ENCODE measurements at regions not wholly inside any gene's neighbourhood (a gene's known extent, or its start where the extent isn't known, plus 50 kb on each side); places are given as distances from the start of the nearest gene placed in this dataset.

GRCh38 chr9:2317591-2317990 is 302.4 kb downstream of the SMARCA2 start:
- DNase-seq = no peak

DNA sequence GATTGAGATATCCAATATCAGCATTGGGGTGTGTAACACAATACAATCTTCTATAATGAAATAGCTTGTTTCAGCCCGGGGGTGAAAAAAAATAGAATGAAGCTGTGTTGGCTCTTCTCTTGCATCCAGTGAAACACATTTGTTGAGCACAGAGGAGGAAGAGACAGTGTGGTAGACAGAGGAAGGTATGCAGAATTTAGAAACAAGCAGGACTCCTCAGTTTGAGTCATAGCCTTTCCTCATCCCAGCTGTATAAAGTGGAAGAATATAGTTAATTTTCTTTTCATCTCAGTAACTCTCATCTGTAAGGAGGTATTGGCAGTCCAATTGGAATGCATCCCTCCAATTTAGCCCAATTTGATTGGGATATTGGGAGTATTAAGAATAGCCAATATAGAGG is 302.2 kb upstream of the VLDLR start:
- no peak for DNase-seq

GRCh38 chr9:2320114-2320513 is 301.5 kb upstream of the VLDLR start:
- no peak for DNase-seq

- no peak for DNase-seq
These were observed 301.0 kb upstream of the VLDLR start for GRCh38 chr9:2320632-2321031.

DNA sequence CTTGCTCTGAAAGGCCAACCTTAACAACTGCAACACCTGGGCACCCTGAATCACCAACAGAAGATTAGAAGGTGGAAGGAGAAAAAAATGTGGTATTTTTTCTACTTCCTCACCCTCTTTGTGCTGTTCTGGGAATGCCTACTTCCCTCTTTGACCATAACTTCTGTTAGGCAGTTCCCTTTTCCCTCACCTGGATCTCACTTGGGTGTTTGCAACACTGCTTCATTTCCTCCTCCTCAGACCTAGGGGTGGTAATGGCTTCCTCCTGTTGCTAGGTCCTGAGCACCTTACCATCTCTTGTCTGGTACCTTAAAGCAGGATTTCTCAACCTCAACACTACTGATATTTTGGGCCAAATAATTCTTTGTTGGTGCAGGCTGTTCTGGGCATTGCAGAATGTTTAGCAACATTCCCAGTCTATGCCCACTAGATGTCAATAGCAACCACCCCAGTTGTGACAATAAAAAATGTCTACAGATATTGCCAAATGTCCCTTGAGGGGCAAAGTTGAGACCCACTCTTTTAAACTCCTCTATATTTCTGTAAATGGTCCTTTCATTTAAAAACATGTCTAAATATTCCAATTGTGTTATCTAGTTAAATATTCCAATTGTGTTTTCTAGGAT is 300.0 kb upstream of the VLDLR start:
- no peak for DNase-seq

GRCh38 chr9:2324742-2325141 is 296.8 kb upstream of the VLDLR start:
- DNase-seq = no peak

- no peak for DNase-seq
These were observed 288.9 kb upstream of the VLDLR start for GRCh38 chr9:2332663-2333062.

GRCh38 chr9:2335260-2335659 is 286.3 kb upstream of the VLDLR start:
- DNase-seq = no peak

DNA sequence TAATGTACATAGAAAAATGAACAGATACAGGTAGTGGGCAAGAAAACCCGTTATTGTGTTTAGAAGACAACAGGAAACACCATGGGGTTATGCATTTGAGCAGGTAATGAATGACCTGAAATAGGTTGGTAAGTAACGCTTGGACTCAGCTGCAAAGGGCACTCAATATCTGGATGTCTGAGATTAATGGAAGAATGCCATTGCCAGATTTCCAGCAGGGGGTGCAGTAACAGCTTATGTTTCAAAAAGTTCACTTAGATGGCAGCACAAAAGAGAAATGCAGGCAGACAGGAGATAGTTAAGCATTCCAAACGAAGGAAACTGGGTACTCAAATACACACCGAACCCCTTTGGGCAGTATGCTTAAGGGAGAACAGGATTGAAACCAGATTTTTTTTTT is 285.5 kb upstream of the VLDLR start:
- DNase-seq = no peak

DNA sequence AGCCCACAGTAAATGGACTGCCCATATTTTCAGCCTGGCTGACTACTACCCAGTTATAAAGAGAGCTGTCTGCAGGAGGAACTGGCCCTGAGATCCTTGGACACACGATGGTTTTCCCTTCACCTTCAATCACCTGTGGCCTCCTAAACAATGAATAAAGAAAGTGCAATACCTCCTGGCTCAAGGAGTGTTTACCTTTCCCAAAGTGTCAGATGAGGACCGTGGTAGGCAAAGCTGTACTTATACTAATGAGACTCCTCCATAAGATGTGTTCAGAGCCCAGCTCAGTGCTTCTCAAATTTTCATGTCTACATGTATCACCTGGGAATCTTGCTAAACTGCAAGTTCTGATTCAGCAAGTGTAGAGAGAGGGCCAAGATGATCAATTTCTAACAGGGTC is 284.5 kb upstream of the VLDLR start:
- DNase-seq = no peak

GRCh38 chr9:2337627-2338026 is 284.0 kb upstream of the VLDLR start:
- DNase-seq = no peak

DNA sequence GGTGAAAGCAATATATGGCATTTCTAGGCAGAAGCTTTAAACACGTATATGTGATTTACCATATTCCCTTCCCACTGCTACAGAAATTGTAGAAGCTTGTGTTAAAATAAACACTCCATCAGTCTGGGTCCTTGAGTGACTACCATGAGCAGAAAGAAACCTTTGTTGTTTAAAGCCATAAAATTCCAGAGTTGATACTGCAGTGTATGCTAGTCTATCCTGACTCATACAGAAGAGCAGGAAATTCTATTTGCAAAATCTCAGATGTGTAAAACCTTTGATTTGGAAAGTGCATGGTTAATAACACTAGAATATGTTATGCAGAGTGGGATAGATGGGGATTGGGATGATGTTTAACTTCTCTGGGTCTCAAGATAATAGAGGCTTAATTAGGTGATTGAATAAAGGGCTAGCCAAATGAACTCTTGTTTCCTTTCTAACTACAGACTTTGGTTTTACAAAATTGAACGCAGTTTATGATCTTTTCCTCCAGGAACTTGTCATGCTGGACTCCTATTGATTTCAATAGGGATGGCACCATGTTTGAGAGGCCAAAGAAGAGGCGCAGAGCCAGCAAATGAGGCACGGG is 282.7 kb upstream of the VLDLR start:
- no peak for DNase-seq

DNA sequence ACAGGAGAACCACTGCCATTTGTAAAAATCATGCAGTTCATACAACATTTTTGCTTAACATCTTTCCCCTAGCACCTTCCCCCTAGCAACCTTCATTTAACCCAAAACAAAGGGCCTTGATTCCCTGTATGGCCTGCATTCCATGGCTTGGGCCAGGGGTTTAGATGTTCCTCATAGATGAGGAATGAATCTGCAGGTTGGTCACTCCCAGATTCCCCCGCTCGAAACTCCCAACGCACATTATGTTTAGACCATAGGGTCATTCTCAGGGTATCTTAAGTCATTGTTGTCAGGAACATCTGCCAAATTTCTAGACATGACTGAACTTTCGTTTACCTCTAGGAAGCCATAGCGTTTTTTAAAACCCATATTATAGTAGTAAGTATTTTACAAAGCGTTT is 282.2 kb upstream of the VLDLR start:
- no peak for DNase-seq

- DNase-seq = no peak
These were observed 281.4 kb upstream of the VLDLR start for GRCh38 chr9:2340046-2340760.

DNA sequence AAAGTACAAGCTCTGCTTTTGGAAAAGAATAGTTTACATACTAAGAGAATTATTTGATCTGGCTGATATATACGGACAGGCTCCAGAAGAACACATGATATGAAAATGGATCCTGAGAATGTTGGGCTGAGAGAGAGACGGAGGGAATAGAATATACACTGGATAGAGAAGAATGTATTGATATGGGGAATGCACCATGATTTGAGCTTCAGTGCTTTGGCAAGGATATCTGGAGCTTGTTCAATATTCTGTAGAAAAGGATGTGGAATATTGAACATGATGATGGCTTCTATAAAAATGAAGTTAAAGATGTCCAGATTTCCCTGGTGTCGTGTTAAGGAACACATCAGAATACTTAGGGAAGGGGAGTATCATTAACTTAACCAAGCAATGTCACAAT is 280.5 kb upstream of the VLDLR start:
- DNase-seq = no peak

DNA sequence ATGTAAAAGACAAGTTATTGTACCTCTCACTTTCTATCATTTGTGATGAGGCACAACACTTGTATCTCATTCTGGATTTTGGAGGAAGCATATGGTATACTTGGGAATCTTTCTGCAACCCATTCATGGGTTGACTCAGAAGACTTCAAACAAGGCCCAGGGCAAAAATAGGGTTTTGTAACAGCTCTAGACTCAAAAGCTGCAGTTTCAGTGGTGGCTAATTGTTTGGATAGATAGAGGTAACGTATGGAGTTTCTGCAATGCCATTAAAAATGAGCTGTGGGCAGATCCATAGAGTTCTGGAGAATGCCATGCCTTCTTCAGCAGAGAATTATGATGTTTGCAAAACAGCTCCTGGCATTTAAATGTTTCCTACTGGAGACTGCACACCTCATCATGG is 279.6 kb upstream of the VLDLR start:
- DNase-seq = no peak

GRCh38 chr9:2343756-2344155 is 277.8 kb upstream of the VLDLR start:
- DNase-seq = no peak

DNA sequence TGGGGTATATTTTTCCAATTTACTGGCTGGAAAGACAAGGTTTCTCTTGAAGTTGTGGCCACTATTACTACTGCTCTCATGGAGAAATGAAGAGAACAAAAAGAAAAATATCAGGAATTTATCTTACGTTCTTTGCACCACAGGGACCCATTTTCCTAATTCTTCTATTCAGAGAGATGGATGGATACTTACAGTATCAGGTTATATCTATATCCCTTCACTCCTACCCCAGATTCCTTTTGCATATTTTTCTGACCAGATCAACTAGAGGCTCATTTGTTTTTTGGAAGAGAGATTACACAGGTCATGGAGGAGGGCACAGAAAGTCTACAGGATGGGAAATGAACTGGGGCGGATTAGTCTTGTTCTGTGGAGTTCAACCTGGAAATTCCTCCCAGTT is 277.2 kb upstream of the VLDLR start:
- DNase-seq = no peak

DNA sequence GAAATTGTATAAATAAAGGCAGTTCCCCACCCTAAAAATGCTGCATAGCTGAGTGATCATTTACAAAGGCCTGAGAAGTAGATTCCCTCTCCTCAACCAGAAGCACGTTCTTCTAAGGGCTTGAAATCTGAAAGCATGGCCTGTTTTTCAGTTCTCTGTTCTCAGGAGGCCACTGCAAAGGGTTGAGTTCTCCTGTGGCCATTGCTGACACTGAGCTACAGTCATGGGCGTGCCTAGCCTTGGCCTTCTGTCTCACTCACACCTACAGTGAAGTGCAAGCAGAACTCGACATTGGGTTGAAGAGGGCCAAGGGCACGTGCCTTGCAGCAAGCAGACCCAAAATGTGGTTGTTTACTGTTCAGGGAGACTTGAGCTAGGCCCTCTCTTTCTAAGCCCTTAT is 276.6 kb upstream of the VLDLR start:
- no peak for DNase-seq

- no peak for DNase-seq
These were observed 275.2 kb upstream of the VLDLR start for GRCh38 chr9:2346277-2346913.

GRCh38 chr9:2351324-2351723 is 270.3 kb upstream of the VLDLR start:
- no peak for DNase-seq

DNA sequence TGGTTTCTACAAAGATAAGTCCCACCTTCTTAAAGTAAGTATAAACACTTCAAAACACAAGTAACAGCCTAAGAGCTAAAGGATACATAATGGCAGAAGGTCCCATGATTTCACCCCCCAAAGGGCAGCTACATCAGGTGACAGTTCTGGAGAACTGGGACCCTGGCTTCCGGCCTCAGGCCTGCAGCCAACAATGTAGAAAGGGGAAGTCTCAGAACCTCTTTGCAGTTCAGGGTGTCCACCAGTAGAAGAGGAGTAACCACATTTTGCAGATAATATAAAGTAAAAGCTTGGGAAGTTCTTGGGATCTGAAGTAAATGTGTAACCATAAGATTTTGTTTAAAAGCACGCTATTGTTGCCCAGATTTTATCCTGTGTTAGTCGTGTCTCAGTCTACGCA is 267.4 kb upstream of the VLDLR start:
- no peak for DNase-seq

DNA sequence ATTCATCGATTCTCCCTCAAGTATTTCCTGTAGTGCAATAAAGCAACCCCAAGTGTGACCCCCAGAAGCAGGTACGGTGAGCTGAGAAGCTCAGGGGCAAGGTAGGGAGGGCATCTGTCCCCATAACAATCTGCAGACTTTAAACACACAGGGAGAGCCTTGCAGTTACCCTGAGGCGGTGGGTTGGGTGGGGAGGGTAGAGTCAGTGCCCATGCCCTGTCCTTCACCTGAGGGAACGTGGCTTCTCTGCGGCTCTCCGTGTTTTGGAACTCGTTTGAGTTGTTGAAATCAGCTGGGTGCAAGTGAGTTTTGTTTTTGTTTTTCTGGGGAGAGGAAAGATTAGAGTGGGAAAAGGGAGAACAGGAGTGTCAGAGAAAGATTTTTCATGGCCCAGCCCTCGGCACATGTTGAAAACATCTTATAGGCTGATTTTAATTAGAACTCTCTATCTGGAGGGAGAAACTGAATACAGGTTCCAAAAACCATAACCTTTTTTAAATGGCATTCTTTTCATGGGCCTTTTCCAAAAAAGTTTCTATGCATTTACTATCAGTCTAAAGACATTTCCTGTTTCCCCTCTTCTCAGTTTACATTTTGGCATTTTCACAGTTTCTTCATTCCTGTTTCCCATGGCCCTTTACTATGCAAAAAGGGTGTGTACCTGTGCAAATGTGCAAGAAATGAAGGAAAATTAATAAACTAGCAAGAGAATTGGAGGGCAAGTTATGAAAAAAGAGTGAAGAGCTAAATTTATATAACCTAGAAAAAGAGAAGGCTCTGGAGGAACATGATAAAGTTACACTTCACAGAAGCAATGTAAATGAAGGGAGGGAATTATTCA is 266.5 kb upstream of the VLDLR start:
- no peak for DNase-seq

DNA sequence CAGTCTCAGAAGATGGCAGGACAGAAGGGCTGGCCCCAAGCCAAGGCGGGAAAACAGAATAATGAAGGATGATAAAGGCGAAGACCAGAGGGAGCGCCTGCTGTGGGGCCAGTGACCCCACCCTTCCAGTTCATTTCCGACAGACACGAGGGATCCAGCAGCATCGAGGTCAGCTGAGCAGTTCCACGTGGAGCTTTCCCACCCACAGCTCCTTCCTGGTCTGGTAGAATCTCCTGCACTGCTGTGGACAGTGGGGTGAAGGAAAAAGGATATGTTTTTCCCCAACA is 265.9 kb upstream of the VLDLR start:
- DNase-seq = no peak

Measured in left hindlimb (tissue), 1 donor.